ENCODE measurements at regions not wholly inside any gene's neighbourhood (a gene's known extent, or its start where the extent isn't known, plus 50 kb on each side); places are given as distances from the start of the nearest gene placed in this dataset.
"Not testable (repeated sequence)": the region's sequence is repeated elsewhere in the genome, so short reads cannot be mapped to it uniquely, and the experiment has no call there.

DNA sequence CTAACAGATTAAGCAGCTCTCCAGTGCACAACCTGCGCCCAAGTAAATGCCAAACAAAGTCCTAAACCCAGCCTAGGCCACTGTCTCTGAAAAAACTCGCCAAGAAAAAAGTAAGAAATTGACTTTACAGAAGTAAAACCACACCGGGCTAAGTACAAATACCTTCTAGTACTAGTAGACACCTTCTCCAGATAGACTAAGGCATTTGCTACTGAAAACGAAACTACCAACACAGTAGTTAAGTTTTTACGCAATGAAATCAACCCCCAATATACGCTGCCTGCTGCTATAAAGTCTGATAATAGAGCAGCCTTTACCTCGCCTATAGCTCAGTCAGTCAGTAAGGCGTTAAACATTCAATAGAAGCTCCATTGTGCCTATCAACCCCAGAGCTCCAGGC, 132.2 kb upstream of the ROPN1B start:
- TF ChIP-seq EZH2 (IDR thresholded peaks at IDR 0.05; ENCODE audit: borderline replicate concordance, low read length), result not testable (repeated sequence)
- TF ChIP-seq, protein P1, sequence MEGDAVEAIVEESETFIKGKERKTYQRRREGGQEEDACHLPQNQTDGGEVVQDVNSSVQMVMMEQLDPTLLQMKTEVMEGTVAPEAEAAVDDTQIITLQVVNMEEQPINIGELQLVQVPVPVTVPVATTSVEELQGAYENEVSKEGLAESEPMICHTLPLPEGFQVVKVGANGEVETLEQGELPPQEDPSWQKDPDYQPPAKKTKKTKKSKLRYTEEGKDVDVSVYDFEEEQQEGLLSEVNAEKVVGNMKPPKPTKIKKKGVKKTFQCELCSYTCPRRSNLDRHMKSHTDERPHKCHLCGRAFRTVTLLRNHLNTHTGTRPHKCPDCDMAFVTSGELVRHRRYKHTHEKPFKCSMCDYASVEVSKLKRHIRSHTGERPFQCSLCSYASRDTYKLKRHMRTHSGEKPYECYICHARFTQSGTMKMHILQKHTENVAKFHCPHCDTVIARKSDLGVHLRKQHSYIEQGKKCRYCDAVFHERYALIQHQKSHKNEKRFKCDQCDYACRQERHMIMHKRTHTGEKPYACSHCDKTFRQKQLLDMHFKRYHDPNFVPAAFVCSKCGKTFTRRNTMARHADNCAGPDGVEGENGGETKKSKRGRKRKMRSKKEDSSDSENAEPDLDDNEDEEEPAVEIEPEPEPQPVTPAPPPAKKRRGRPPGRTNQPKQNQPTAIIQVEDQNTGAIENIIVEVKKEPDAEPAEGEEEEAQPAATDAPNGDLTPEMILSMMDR (conservative IDR thresholded peaks at IDR 0.05 in 1 of 2, IDR thresholded peaks at IDR 0.05 in 1 of 2; ENCODE audit: extremely low read depth in 1 of 2, insufficient read depth in 1 of 2, low read depth in 1 of 2, low read length in 2 of 2), result not testable (repeated sequence)
